Right renal cortex interstitium (tissue), 3 donors: ENCODE measurements at regions not wholly inside any gene's neighbourhood (a gene's known extent, or its start where the extent isn't known, plus 50 kb on each side); places are given as distances from the start of the nearest gene placed in this dataset.

Experiments
- DNase-seq, 3 donors: peaks; one replicate each; pipeline ENCODE4 v3.0.0-alpha.2; 2013; ENCODE audit warnings: low read depth in 3 of 3, low spot score in 2 of 3

- DNase-seq, result no peak
These were observed 101.4 kb upstream of the TLE3 start for GRCh38 chr15:70199124-70199482.

GRCh38 chr15:70198441-70199123 lies 100.9 kb upstream of the TLE3 start:
- no peak for DNase-seq

GRCh38 chr15:70197945-70198361 lies 100.2 kb upstream of the TLE3 start:
- DNase-seq, result no peak

- DNase-seq, result no peak
These were observed 99.7 kb upstream of the TLE3 start for GRCh38 chr15:70197318-70197944.

- DNase-seq, result peak; percentile 43 to 75 (median 73)
These were observed 98.9 kb upstream of the TLE3 start for GRCh38 chr15:70196372-70197316.

GRCh38 chr15:70195587-70196305 lies 98.0 kb upstream of the TLE3 start:
- DNase-seq, result no peak

GRCh38 chr15:70195171-70195570 lies 97.5 kb upstream of the TLE3 start:
- no peak for DNase-seq

GRCh38 chr15:70194266-70194665 lies 96.5 kb upstream of the TLE3 start:
- no peak for DNase-seq

- DNase-seq, result no peak
These were observed 96.0 kb upstream of the TLE3 start for GRCh38 chr15:70193734-70194133.

GRCh38 chr15:70192490-70192889 lies 94.8 kb upstream of the TLE3 start:
- DNase-seq, result no peak

- no peak for DNase-seq
These were observed 94.3 kb upstream of the TLE3 start for GRCh38 chr15:70192041-70192440.

- DNase-seq, result no peak
These were observed 93.2 kb upstream of the TLE3 start for GRCh38 chr15:70190965-70191364.

- DNase-seq, result no peak
These were observed 92.3 kb upstream of the TLE3 start for GRCh38 chr15:70189826-70190695.

GRCh38 chr15:70188286-70188685 lies 90.6 kb upstream of the TLE3 start:
- no peak for DNase-seq

- no peak for DNase-seq
These were observed 89.6 kb upstream of the TLE3 start for GRCh38 chr15:70187331-70187730.

- DNase-seq, result no peak
These were observed 88.4 kb upstream of the TLE3 start for GRCh38 chr15:70186152-70186551.

GRCh38 chr15:70185251-70185711 lies 87.6 kb upstream of the TLE3 start:
- DNase-seq, result no peak

- DNase-seq, result no peak
These were observed 85.4 kb upstream of the TLE3 start for GRCh38 chr15:70182858-70183695.
